Transverse colon (tissue), 4 donors: ENCODE measurements at regions not wholly inside any gene's neighbourhood (a gene's known extent, or its start where the extent isn't known, plus 50 kb on each side); places are given as distances from the start of the nearest gene placed in this dataset.

ENCODE experiments used
- CTCF ChIP-seq, 5 experiments: fragments of 200-600 bp in 3 of 5; fragments of 450-650 bp in 2 of 5; sonication (generic) in 3 of 5; IDR thresholded peaks; 1 replicate in 2 of 5; 2 replicates in 3 of 5; pipeline ENCODE4 v1.5.1; 2016 to 2017; ENCODE audit warnings: antibody characterized with exemption in 5 of 5, inconsistent platforms in 3 of 5, mild to moderate bottlenecking in 2 of 5, moderate library complexity in 1 of 5
- EP300 ChIP-seq: sonication (generic); formaldehyde crosslinking; IDR thresholded peaks from one replicate; pipeline ENCODE4 v1.6.1; 2017; ENCODE audit warnings: antibody characterized with exemption, low read depth
- POLR2AphosphoS5 ChIP-seq, 3 donors: sonication (generic); formaldehyde crosslinking; IDR thresholded peaks; one replicate each; pipeline ENCODE4 v1.6.1; 2016; ENCODE audit warnings: antibody characterized with exemption in 3 of 3

GRCh38 chr6:165843121-165843520 lies 180.1 kb upstream of the PDE10A start:
- no peak for TF ChIP-seq EP300
- TF ChIP-seq POLR2AphosphoS5 (IDR thresholded peaks at IDR 0.05) = no peak
- TF ChIP-seq CTCF (IDR thresholded peaks at IDR 0.05) = no peak
